Panc1 (cell line): ENCODE measurements at regions not wholly inside any gene's neighbourhood (a gene's known extent, or its start where the extent isn't known, plus 50 kb on each side); places are given as distances from the start of the nearest gene placed in this dataset.
A peak's percentile ranks its signal among the peaks of the same experiment; 100 is the strongest.

Experiments used
- ATAC-seq: fragments of 200-7000 bp; cut with Tn5 transposase; 2 replicates; pipeline ENCODE4 v1.9.1; 2020; ENCODE audit warnings: mild to moderate bottlenecking, moderate library complexity
- BruUV-seq: library from RNA; stranded (reverse); fragments of 400-500 nt; replicated peaks from 2 replicates; lab custom pipeline; 2021; lab: Mats Ljungman, UMichigan
- CTCF ChIA-PET: fragments of 300-600 bp; sonication (Branson Sonifier 250); formaldehyde crosslinking; loops from one replicate; lab custom pipeline; 2022; ENCODE audit warnings: antibody characterized with exemption; lab: Charles Lee
- POLR2A ChIA-PET: fragments of 300-600 bp; sonication (Branson Sonifier 250); formaldehyde crosslinking; loops from one replicate; lab custom pipeline; 2022; ENCODE audit warnings: antibody characterized with exemption; lab: Charles Lee
- DNase-seq: peaks from one replicate; pipeline ENCODE4 v3.0.0-alpha.2; 2010; ENCODE audit warnings: low read depth, low spot score
- H3K27ac ChIP-seq: 2 replicates; pipeline ENCODE4 v1.5.1; 2011; ENCODE audit warnings: mild to moderate bottlenecking, low read length, inconsistent platforms
- H3K27me3 ChIP-seq: fragments of 200-500 bp; sonication (Bioruptor generic); 2 replicates; pipeline ENCODE4 v1.6.0; 2014; ENCODE audit warnings: low read length, inconsistent platforms; ENCODE audit not compliant: control insufficient read depth, insufficient read depth
- H3K36me3 ChIP-seq: fragments of 200-500 bp; sonication (Bioruptor generic); 2 replicates; pipeline ENCODE4 v1.5.1; 2014; ENCODE audit warnings: inconsistent platforms, mild to moderate bottlenecking, low read length, moderate library complexity; ENCODE audit not compliant: control insufficient read depth, insufficient read depth
- H3K4me1 ChIP-seq: 2 replicates; pipeline ENCODE4 v1.5.1; 2011; ENCODE audit warnings: inconsistent platforms, mild to moderate bottlenecking, low read length, moderate library complexity; ENCODE audit not compliant: control insufficient read depth, insufficient read depth
- H3K4me3 ChIP-seq, 2 experiments: 2 replicates each; pipeline ENCODE4 v1.5.1; 2011 to 2012; ENCODE audit warnings: low read depth in 2 of 2, low read length in 2 of 2, mild to moderate bottlenecking in 2 of 2, inconsistent platforms in 1 of 2, moderate library complexity in 1 of 2
- H3K9me3 ChIP-seq: fragments of 200-500 bp; sonication (Bioruptor generic); 2 replicates; pipeline ENCODE4 v1.5.1; 2014; ENCODE audit warnings: low read depth, mild to moderate bottlenecking, inconsistent platforms, low read length, moderate library complexity; ENCODE audit not compliant: control insufficient read depth, insufficient read depth
- SIN3A ChIP-seq: IDR thresholded peaks from 2 replicates; pipeline ENCODE4 v1.6.1; 2012; ENCODE audit warnings: low read depth, mild to moderate bottlenecking, low read length, moderate library complexity, borderline replicate concordance; ENCODE audit not compliant: insufficient read depth
- in situ Hi-C: cut with HindIII; loops from 2 replicates; pipeline ENCODE4 v1.10.0; 2016; ENCODE audit warnings: low sequenced_read_pairs, low pct_unique_long_range_greater_than_20kb
- intact Hi-C: fragments of 100-400 bp; cut with micrococcal nuclease; formaldehyde crosslinking; loops from one replicate; pipeline ENCODE4 v1.10.0; 2022; ENCODE audit not compliant: unreplicated experiment
- TF ChIP-seq, protein P1 (sequence below): fragments of 450-650 bp; IDR thresholded peaks from 2 replicates; pipeline ENCODE4 v1.5.1; 2017; ENCODE audit warnings: mild to moderate bottlenecking

DNA sequence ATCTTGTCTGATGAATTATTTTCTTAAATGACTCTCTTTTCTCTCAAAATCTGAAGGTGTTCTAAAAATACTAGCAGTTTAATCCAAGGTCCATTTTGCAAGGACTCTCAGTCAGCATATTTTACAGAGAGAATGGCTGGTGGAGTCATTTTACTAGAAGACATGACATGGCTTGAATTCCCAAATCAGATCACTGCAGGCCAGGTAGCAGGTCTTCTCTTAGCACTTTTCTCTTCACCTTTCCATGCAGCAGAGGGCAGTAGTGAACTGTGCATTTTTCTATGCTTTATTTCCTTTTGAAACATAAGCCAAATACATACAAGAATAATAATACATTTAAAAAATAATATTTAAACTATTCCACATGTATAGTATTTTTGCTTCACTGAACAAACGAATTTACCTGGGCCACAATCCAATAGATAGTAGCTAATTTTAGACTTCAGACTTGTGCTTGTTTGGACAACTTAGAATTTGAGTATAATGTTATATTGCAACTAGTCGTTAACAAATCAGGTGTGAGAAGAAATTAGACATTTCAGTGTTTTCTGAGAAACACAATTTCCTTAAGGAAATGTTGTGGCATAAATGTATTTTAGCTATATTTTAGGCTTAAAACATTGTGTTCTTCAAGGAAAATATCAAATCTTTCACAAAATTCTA, 289.4 kb upstream of the DAB2 start:
- Histone ChIP-seq H3K27me3 (no peaks in the 10 kb centered on the region), H3K4me1 (peaks cover 16% of the 10 kb centered on the region), H3K9me3 (peaks cover 5% of the 10 kb centered on the region; the same call in 1 of the 2 replicates), H3K4me3 (no peak overlapping the region), H3K36me3 (no peaks in the 10 kb centered on the region), H3K27ac (peak overlapping the region; percentile 65)
- in situ Hi-C loops (no loop called here), intact Hi-C loops (loop anchor here (2.0 to 5.0 kb wide), 2 partner anchors 975 to 1023 kb away; no protein-coding TSS in a partner anchor)
- ChIA-PET CTCF (interaction anchor here (0.5 to 1.0 kb wide), 3 partner anchors 218 to 970 kb away, joined by 3 to 4 read pairs (median 3); no protein-coding TSS in a partner anchor), POLR2A (no interaction called here)
- TF ChIP-seq, protein P1, sequence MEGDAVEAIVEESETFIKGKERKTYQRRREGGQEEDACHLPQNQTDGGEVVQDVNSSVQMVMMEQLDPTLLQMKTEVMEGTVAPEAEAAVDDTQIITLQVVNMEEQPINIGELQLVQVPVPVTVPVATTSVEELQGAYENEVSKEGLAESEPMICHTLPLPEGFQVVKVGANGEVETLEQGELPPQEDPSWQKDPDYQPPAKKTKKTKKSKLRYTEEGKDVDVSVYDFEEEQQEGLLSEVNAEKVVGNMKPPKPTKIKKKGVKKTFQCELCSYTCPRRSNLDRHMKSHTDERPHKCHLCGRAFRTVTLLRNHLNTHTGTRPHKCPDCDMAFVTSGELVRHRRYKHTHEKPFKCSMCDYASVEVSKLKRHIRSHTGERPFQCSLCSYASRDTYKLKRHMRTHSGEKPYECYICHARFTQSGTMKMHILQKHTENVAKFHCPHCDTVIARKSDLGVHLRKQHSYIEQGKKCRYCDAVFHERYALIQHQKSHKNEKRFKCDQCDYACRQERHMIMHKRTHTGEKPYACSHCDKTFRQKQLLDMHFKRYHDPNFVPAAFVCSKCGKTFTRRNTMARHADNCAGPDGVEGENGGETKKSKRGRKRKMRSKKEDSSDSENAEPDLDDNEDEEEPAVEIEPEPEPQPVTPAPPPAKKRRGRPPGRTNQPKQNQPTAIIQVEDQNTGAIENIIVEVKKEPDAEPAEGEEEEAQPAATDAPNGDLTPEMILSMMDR: peak; percentile 80
- TF ChIP-seq SIN3A: no peak
- no TSS peak for BruUV-seq
- ATAC-seq (peak; percentile 70), DNase-seq (peak; percentile 99)

DNA sequence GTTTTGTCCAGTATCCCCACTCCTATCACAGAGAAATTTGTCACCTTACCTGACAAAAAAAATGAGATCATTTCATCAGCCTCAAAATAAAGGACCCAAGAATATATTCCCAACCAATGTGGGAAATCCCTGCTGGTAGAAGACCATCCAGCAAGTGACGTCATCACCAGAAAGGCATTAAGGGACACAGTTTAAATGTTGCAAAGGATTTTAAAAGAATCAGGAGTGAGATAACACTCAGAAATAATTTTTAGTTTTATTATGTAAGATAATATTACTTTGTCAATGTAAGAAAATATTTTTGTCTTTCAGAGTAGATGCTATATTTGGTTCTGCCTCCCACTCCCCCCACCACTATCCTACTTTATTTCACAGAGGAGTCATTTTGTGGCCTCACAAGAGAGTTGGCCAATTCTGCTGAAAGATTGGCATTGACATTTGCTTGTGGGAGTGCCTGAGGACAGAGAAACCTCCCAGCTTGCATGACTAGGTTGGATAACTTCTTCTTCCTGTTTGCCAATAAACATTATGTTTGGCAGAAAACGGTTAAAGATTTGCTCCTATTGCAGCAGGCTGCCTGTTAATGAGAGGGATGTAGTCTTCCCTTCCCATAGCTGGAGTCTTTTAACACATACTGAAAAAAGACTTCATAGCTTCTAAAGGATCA, 288.6 kb upstream of the DAB2 start:
- DNase-seq: peak; percentile 91
- CTCF ChIA-PET: interaction anchor here (0.7 to 1.0 kb wide), 2 partner anchors 218 to 970 kb away, joined by 3 to 4 read pairs; no protein-coding TSS in a partner anchor
- intact Hi-C loops: loop anchor here (5.0 kb wide), 1 partner anchor 1024 kb away; no protein-coding TSS in a partner anchor

More for the DNA sequence above, 288.6 kb upstream of the DAB2 start:
- peak; percentile 79 for ATAC-seq
- peaks cover 5% of the 10 kb centered on the region; the same call in 1 of the 2 replicates for H3K9me3 ChIP-seq
- in situ Hi-C loops: no loop called here
- BruUV-seq: no TSS peak
- TF ChIP-seq, protein P1: no peak
- no peak overlapping the region; a peak in 1 of 4 replicates for H3K4me3 ChIP-seq
- POLR2A ChIA-PET: no interaction called here
- no peaks in the 10 kb centered on the region for H3K36me3 ChIP-seq
- peaks cover 16% of the 10 kb centered on the region for H3K4me1 ChIP-seq
- no peaks in the 10 kb centered on the region for H3K27me3 ChIP-seq
- peak overlapping the region; percentile 65 for H3K27ac ChIP-seq
